WI38 (cell line): ENCODE measurements at regions not wholly inside any gene's neighbourhood (a gene's known extent, or its start where the extent isn't known, plus 50 kb on each side); places are given as distances from the start of the nearest gene placed in this dataset.

Experiments used
- H3K4me3 ChIP-seq: 2 replicates; pipeline ENCODE4 v1.5.1; 2011; ENCODE audit warnings: low read depth, mild to moderate bottlenecking, control low read depth, low read length
- CTCF ChIP-seq: IDR thresholded peaks from 2 replicates; pipeline ENCODE4 v1.5.1; 2012; ENCODE audit warnings: low read depth, mild to moderate bottlenecking, control low read depth, low read length

- H3K4me3 ChIP-seq: no peak overlapping the region
- no peak for TF ChIP-seq CTCF
These were observed 58.2 kb downstream of the MEX3B start for GRCh38 chr15:81987628-81988027.

- H3K4me3 ChIP-seq: no peak overlapping the region
- TF ChIP-seq CTCF: no peak
These were observed 62.3 kb downstream of the MEX3B start for GRCh38 chr15:81983497-81983896.

DNA sequence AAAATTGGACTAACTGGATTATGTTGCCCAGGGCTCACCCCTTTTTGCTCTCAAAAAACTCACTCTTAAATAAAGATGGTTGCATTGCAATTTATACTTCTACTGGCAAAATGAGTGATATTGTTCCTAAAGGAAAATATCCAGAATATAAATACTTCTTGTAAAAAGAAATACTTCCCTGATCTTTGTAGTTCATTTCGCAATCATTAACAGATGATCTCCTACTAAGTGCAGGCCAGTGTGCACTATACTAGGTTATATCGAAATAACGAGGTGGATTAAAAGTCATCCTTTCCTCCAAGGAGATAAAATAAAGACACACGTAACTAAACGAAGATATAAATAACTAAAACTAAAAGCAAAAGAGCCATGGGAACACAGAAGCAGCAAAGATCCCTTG lies 63.0 kb downstream of the MEX3B start:
- H3K4me3 ChIP-seq: no peak overlapping the region
- no peak for TF ChIP-seq CTCF

GRCh38 chr15:81981908-81982307 lies 63.9 kb downstream of the MEX3B start:
- no peak for TF ChIP-seq CTCF

DNA sequence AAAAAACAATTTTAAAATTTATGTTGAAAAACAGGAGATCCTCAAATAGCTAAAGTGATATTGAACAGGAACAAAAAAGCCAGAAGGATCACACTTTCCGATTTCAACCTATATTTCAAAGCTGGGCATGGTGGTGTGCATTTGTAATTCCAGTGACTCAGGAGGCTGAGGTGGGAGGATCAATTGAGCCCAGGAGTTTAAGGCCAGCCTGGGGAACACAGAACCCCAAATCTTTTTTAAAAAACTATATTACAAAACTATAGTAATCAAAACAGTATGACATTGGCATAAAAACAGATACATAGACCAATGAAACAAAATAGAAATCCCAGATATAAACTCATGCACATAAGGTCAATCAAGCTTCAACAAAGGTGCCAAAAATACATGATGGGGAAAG lies 68.4 kb downstream of the MEX3B start:
- no peak for TF ChIP-seq CTCF
- no peak overlapping the region for H3K4me3 ChIP-seq

More at GRCh38 chr15:81981908-81982307, 63.9 kb downstream of the MEX3B start:
- H3K4me3 ChIP-seq: no peak overlapping the region

DNA sequence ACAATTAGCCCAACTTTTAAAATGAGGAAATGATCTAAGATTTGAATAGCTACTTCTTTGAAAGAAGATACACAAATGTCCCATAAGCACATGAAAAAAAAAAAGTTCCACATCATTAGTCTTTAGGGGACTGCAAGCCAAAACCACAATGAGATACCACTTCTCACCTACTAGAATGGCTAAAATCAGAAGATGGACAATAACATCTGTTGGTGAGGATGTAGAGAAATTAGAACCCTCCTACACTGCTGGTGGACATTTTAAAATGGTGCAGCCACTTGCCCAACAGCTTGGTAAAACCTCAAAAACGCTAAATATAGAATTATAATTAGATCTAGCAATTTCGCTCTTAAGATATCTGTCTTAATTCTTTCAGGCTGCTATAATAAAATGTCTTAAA lies 77.1 kb downstream of the MEX3B start:
- no peak for TF ChIP-seq CTCF
- no peak overlapping the region for H3K4me3 ChIP-seq

DNA sequence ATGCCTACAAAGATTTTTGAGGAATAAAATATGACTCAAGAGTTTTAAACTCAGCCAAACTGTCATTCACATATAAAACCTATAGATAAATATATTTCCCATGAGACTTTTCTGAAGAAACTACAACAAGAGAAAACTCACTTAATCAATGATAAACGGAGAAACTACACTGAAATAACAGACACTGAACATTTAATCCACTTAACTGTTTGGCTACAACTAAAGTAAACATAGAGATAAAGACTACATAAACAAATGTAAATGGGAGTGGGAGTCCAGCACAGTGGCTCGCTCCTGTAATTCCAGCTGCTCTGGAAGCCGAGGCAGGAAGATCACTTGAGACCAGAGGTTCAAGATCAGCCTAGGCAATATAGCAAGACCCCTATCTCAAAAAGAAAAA lies 79.2 kb downstream of the MEX3B start:
- TF ChIP-seq CTCF: no peak
- no peak overlapping the region for H3K4me3 ChIP-seq

- no peak overlapping the region for H3K4me3 ChIP-seq
- TF ChIP-seq CTCF: no peak
These were observed 83.3 kb downstream of the MEX3B start for GRCh38 chr15:81962482-81962881.
